Common myeloid progenitor, CD34-positive (primary cell): ENCODE measurements at regions not wholly inside any gene's neighbourhood (a gene's known extent, or its start where the extent isn't known, plus 50 kb on each side); places are given as distances from the start of the nearest gene placed in this dataset.

ENCODE experiments used
- CTCF ChIA-PET: fragments of 350-600 bp; sonication (Branson Sonifier 250); formaldehyde crosslinking; loops from one replicate; lab custom pipeline; 2021; ENCODE audit warnings: antibody characterized with exemption; lab: Charles Lee
- POLR2A ChIA-PET: fragments of 350-600 bp; sonication (Branson Sonifier 250); formaldehyde crosslinking; loops from one replicate; lab custom pipeline; 2021; ENCODE audit warnings: antibody characterized with exemption; lab: Charles Lee
- DNase-seq, 3 donors: peaks; one replicate each; pipeline versions ENCODE4 v3.0.0 to v3.0.0-alpha.2; 2013
- H3K27ac ChIP-seq, 2 experiments: 1 replicate in 1 of 2; 2 replicates in 1 of 2; pipeline ENCODE4 v1.7.0; 2013; ENCODE audit warnings: inconsistent platforms in 2 of 2, low read length in 2 of 2, mild to moderate bottlenecking in 2 of 2, low read depth in 1 of 2, moderate library complexity in 1 of 2; ENCODE audit not compliant: severe bottlenecking in 2 of 2, insufficient read depth in 1 of 2, poor library complexity in 1 of 2
- H3K27me3 ChIP-seq, 5 experiments: replicated peaks in 2 of 5; 1 replicate in 3 of 5; 2 replicates in 2 of 5; pipeline versions ENCODE4 v1.6.1 to v1.7.0; 2013; ENCODE audit warnings: low read length in 4 of 5, mild to moderate bottlenecking in 2 of 5, moderate library complexity in 2 of 5, inconsistent platforms in 1 of 5; ENCODE audit not compliant: insufficient read depth in 5 of 5, control insufficient read depth in 4 of 5
- H3K36me3 ChIP-seq, 4 experiments: 1 replicate in 2 of 4; 2 replicates in 2 of 4; pipeline versions ENCODE4 v1.6.1 to v1.7.0; 2013; ENCODE audit warnings: low read length in 3 of 4, control low read depth in 1 of 4, mild to moderate bottlenecking in 1 of 4; ENCODE audit not compliant: control insufficient read depth in 4 of 4, insufficient read depth in 4 of 4
- H3K4me1 ChIP-seq, 4 experiments: 1 replicate in 3 of 4; 2 replicates in 1 of 4; pipeline versions ENCODE4 v1.6.1 to v1.7.1; 2013; ENCODE audit warnings: low read length in 3 of 4, mild to moderate bottlenecking in 3 of 4, control low read depth in 1 of 4, inconsistent platforms in 1 of 4, moderate library complexity in 1 of 4; ENCODE audit not compliant: control insufficient read depth in 4 of 4, insufficient read depth in 4 of 4; ENCODE audit errors: control extremely low read depth in 1 of 4
- H3K4me3 ChIP-seq, 7 experiments: 1 replicate in 4 of 7; 2 replicates in 3 of 7; pipeline versions ENCODE4 v1.5.1 to v1.7.0; 2013; ENCODE audit warnings: mild to moderate bottlenecking in 7 of 7, low read length in 6 of 7, moderate library complexity in 6 of 7, inconsistent platforms in 2 of 7, low read depth in 2 of 7, control low read depth in 1 of 7; ENCODE audit not compliant: insufficient read depth in 4 of 7, control insufficient read depth in 1 of 7; ENCODE audit errors: extremely low read depth in 1 of 7
- H3K9me3 ChIP-seq, 5 experiments: 1 replicate in 4 of 5; 2 replicates in 1 of 5; pipeline versions ENCODE4 v1.6.1 to v1.7.1; 2013; ENCODE audit warnings: low read length in 4 of 5, mild to moderate bottlenecking in 2 of 5, inconsistent platforms in 1 of 5, low read depth in 1 of 5, moderate library complexity in 1 of 5; ENCODE audit not compliant: control insufficient read depth in 4 of 5, insufficient read depth in 2 of 5; ENCODE audit errors: control extremely low read depth in 1 of 5
- WGBS: methylation state at CpG from one replicate; pipeline ENCODE4 v1.1.5; 2013; ENCODE audit not compliant: insufficient coverage; 5-methylcytosine and 5-hydroxymethylcytosine counted together

DNA sequence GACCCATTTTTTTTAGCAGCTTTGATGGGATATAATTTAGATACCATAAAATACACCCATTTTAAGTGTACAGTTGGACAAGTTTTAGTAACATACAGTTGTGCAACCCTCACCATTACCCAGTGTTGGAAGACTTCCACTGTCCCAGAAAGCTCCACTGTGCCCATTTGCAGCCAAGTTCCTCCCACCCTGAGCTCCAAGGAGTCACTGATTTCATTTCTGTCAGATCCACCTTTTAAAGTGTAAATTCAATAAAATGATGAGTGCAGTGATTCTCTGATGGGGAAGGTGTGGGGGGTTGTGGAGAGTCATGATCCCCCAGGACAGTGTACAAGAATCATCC is 93.2 kb upstream of the IGF1R start:
- Histone ChIP-seq H3K9me3 (peaks cover 0 to 2% (median 0%) of the 10 kb centered on the region in 5 experiments), H3K4me1 (no peaks in the 10 kb centered on the region), H3K27me3 (peaks cover 0 to 2% (median 0%) of the 10 kb centered on the region in 5 experiments), H3K27ac (no peak overlapping the region), H3K36me3 (no peaks in the 10 kb centered on the region), H3K4me3 (no peak overlapping the region)
- CTCF ChIA-PET = interaction anchor here (1.1 kb wide), 1 partner anchor 38 kb away, joined by 3 read pairs; no protein-coding TSS in a partner anchor
- no peak for DNase-seq
- POLR2A ChIA-PET = no interaction called here

DNA sequence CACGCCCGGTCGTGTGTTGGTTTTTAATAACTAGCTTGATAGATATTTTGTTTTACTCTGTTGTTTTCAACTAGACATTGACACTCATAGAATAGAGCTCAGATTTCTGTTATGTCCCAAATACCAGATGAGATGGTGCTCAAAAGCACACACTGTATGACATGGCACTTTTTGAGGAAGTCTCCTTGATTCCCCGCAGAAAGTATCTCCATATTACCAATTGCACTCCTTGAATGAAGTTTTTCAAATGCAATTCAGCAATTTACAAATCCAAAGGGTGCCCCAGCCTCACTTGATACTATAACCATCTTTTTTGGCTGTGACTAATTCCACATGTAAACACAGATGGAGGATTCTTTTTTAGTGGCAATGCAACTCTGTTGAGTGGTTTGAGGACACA is 92.0 kb upstream of the IGF1R start:
- H3K4me1 ChIP-seq = no peaks in the 10 kb centered on the region
- DNase-seq = no peak
- POLR2A ChIA-PET = no interaction called here
- H3K27ac ChIP-seq = no peak overlapping the region
- H3K36me3 ChIP-seq = no peaks in the 10 kb centered on the region
- CTCF ChIA-PET = interaction anchor here (1.4 kb wide), 1 partner anchor 37 kb away, joined by 3 read pairs; no protein-coding TSS in a partner anchor
- peaks cover 0 to 8% (median 0%) of the 10 kb centered on the region in 5 experiments for H3K27me3 ChIP-seq
- H3K9me3 ChIP-seq = no peaks in the 10 kb centered on the region
- no peak overlapping the region for H3K4me3 ChIP-seq
- 86% methylated on average over 1 of the region's 4 CpGs for WGBS

DNA sequence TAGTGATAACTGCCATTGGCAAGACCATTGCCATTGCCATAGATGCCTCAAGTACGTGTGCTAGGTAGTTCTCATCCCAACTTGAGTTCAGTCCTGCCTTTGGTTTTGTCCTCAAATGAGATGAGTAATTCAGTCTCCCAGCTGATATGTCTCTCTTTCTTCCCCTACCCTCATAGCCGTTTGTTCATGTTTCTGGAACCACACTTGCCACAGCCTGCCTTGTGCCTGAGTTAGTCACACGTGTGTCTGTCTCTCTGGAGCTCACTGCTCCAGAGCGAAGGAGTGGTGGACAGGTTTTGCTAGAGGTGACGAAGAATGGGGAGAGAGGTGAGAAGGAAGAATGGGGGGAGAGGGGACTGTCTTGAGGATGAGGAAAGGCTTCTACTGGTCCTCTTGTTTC is 88.0 kb upstream of the IGF1R start:
- 100% methylated on average over 1 of the region's 5 CpGs for WGBS
- H3K9me3 ChIP-seq = no peaks in the 10 kb centered on the region
- ChIA-PET POLR2A (no interaction called here), CTCF (interaction anchor here (0.8 kb wide), 1 partner anchor 84 kb away, joined by 4 read pairs; no protein-coding TSS in a partner anchor)
- H3K36me3 ChIP-seq = no peaks in the 10 kb centered on the region
- no peak overlapping the region for H3K27ac ChIP-seq
- H3K4me1 ChIP-seq = no peaks in the 10 kb centered on the region
- H3K27me3 ChIP-seq = peaks cover 0 to 8% (median 0%) of the 10 kb centered on the region in 5 experiments
- H3K4me3 ChIP-seq = no peak overlapping the region
- no peak for DNase-seq

DNA sequence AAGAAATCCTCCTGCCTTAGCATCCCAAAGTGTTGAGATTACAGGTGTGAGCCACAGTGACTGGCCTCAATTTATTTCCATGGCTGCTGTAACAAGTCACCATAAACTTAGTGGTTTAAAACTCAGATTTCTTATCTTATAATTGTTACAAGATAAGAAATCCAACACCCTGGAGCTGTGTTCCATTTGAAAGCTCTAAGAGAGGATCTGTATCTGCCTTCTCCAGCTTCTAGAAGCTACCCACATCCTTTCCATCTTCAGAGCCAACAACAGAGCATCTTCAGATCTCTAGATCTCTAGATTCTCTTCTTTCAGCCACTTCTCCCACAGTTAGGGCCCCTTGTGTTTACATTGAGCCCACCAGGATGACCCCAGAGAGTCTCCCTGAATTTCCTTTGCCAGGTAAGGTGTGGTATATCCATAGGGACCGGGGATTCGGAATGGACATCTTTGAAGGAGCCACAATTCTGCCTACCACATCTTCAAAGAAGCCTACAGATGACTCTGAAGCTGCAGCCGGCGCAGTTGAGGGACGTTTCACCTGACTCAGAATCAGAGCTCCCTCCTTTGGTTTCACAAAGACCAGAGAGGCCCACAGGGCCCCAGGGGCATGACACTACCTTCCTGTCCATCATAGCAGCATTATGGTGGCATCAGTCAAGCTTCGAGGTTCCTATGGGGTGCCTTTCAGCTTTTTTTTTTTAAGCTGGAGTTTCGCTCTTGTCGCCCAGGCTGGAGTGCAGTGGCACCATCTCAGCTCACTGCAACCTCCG is 87.0 kb upstream of the IGF1R start:
- WGBS = 87% methylated on average over 9 of the region's 9 CpGs
- CTCF ChIA-PET = interaction anchor here (0.7 to 1.2 kb wide), 3 partner anchors 36 to 1101 kb away, joined by 3 to 4 read pairs (median 3); no protein-coding TSS in a partner anchor
- no peak overlapping the region for H3K27ac ChIP-seq

DNA sequence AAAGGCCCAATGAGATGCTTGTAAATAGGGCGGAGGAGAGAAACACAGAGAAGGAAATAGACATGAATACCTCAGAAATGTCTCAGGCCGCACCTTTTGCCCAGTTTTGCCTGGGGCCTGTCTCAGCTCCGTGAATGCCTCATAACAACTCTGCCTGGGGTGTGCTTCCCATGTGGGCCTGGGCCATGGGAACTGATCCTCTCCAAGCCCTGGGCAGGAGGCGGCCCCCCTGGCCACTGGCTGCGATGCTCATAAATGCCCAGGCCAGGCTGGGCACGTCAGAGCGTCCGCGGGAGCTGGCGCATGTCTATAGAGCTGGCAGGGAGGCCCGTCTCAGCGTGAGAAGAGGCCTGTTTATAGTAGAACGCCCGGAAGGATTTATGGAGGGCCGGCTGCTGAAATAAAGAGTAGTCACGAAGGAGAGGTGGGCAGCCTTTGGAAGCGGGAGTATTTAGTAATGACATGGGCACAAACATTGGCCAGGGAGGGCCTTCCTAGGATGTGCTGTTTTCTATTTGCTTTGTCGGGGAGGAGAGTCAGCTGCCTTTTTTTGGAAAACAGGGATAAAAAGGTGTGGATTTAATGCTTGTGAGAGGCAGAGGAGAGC is 85.9 kb upstream of the IGF1R start:
- Histone ChIP-seq H3K4me3 (no peak overlapping the region), H3K27ac (no peak overlapping the region), H3K4me1 (no peaks in the 10 kb centered on the region), H3K9me3 (no peaks in the 10 kb centered on the region), H3K27me3 (peaks cover 0 to 8% (median 0%) of the 10 kb centered on the region in 5 experiments), H3K36me3 (no peaks in the 10 kb centered on the region)
- POLR2A ChIA-PET = no interaction called here
- CTCF ChIA-PET = interaction anchor here (1.2 kb wide), 1 partner anchor 35 kb away, joined by 3 read pairs; no protein-coding TSS in a partner anchor
- 97% methylated on average over 16 of the region's 18 CpGs for WGBS
- no peak for DNase-seq

More for the DNA sequence above, 87.0 kb upstream of the IGF1R start:
- no peaks in the 10 kb centered on the region for H3K9me3 ChIP-seq
- H3K36me3 ChIP-seq = no peaks in the 10 kb centered on the region
- no peaks in the 10 kb centered on the region for H3K4me1 ChIP-seq
- H3K4me3 ChIP-seq = no peak overlapping the region
- DNase-seq = no peak
- POLR2A ChIA-PET = interaction anchor here (0.6 kb wide), 1 partner anchor 11 kb away, joined by 3 read pairs; no protein-coding TSS in a partner anchor
- peaks cover 0 to 8% (median 0%) of the 10 kb centered on the region in 5 experiments for H3K27me3 ChIP-seq

DNA sequence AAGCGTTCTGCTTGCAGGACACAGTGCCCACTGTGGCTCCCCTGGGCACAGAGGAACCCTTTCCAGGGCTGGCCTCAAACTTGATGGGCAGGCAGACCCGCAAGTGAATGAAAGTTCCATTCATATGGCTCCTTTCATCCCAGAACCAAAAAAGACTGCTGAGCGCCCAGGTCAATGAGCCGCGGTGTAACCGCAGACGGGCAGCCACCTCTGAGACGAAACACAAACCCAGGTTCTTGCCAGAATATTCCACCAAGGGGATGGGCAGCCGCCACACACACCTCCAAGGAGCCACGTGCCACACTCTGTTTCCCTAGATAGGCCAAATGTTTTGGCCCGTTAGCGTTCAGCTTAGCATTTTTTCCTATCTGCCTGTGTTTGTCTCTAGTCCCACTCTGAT is 82.8 kb upstream of the IGF1R start:
- no peak overlapping the region for H3K4me3 ChIP-seq
- no peak overlapping the region for H3K27ac ChIP-seq
- DNase-seq = no peak
- H3K4me1 ChIP-seq = no peaks in the 10 kb centered on the region
- ChIA-PET CTCF (no interaction called here), POLR2A (no interaction called here)
- no peaks in the 10 kb centered on the region for H3K36me3 ChIP-seq
- H3K27me3 ChIP-seq = peaks cover 0 to 12% (median under 1%) of the 10 kb centered on the region in 5 experiments
- WGBS = 99% methylated on average over 9 of the region's 12 CpGs
- H3K9me3 ChIP-seq = no peaks in the 10 kb centered on the region

DNA sequence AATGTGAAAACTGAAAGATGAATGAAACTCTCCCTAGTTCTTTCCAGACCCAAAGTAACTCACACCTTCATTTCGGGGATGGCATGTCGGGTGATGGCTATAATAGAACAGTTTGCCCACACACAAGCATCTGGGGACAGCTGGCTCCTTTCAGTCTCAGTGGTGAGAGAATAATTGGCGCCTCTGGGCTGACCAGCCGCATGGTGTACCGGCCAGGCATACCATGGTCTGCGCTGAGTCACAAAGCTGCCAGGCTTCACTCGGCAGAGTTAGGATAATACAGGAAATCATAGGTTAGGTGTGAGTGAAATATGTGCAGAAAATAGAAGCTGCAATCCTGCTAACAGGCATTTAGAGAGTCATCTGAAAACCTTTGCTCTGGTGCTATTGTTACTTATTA is 80.4 kb upstream of the IGF1R start:
- H3K4me1 ChIP-seq = no peaks in the 10 kb centered on the region
- no peak overlapping the region for H3K27ac ChIP-seq
- no peaks in the 10 kb centered on the region for H3K9me3 ChIP-seq
- 100% methylated on average over 4 of the region's 7 CpGs for WGBS
- DNase-seq = no peak
- no peaks in the 10 kb centered on the region for H3K36me3 ChIP-seq
- ChIA-PET POLR2A (no interaction called here), CTCF (interaction anchor here (1.6 to 2.3 kb wide), 2 partner anchors 13 to 32 kb away, joined by 3 to 5 read pairs; no protein-coding TSS in a partner anchor)
- no peak overlapping the region for H3K4me3 ChIP-seq
- H3K27me3 ChIP-seq = peaks cover 0 to 12% (median 2%) of the 10 kb centered on the region in 5 experiments
